NCI-H1092 treated with DMSO at 0.1 percent for 48 hours (cell line): ENCODE measurements at regions not wholly inside any gene's neighbourhood (a gene's known extent, or its start where the extent isn't known, plus 50 kb on each side); places are given as distances from the start of the nearest gene placed in this dataset.

Experiments
- DNase-seq: peaks from one replicate; lab custom pipeline; 2025; lab: John Stamatoyannopoulos, UW

- no peak for DNase-seq
Measured at GRCh38 chr11:45518141-45518832, 147.1 kb downstream of the CHST1 start.

- no peak for DNase-seq
Measured at GRCh38 chr11:45517171-45517770, 148.2 kb downstream of the CHST1 start.

- DNase-seq: no peak
Measured at GRCh38 chr11:45513821-45514340, 151.5 kb downstream of the CHST1 start.

GRCh38 chr11:45512471-45513148, 152.8 kb downstream of the CHST1 start:
- peak; percentile 56 for DNase-seq

GRCh38 chr11:45511566-45511965, 153.9 kb downstream of the CHST1 start:
- DNase-seq: no peak

GRCh38 chr11:45507916-45508315, 157.5 kb downstream of the CHST1 start:
- no peak for DNase-seq

GRCh38 chr11:45503311-45503710, 162.1 kb downstream of the CHST1 start:
- DNase-seq: no peak

GRCh38 chr11:45502226-45502545, 163.2 kb downstream of the CHST1 start:
- DNase-seq: no peak

- DNase-seq: no peak
Measured at GRCh38 chr11:45501392-45502225, 163.8 kb downstream of the CHST1 start.

GRCh38 chr11:45500451-45500850, 165.0 kb downstream of the CHST1 start:
- no peak for DNase-seq

- no peak for DNase-seq
Measured at GRCh38 chr11:45494738-45495137, 170.7 kb downstream of the CHST1 start.

- DNase-seq: peak; percentile 80
Measured at GRCh38 chr11:45489281-45489905, 176.0 kb downstream of the CHST1 start.

- no peak for DNase-seq
Measured at GRCh38 chr11:45486461-45486860, 179.0 kb downstream of the CHST1 start.

GRCh38 chr11:45485070-45485707, 180.2 kb downstream of the CHST1 start:
- no peak for DNase-seq

- DNase-seq: no peak
Measured at GRCh38 chr11:45484326-45484883, 181.0 kb downstream of the CHST1 start.

GRCh38 chr11:45483416-45483815, 182.0 kb downstream of the CHST1 start:
- DNase-seq: no peak

- no peak for DNase-seq
Measured at GRCh38 chr11:45482331-45482730, 183.1 kb downstream of the CHST1 start.

- no peak for DNase-seq
Measured at GRCh38 chr11:45481026-45481425, 184.4 kb downstream of the CHST1 start.

- no peak for DNase-seq
Measured at GRCh38 chr11:45477588-45477987, 187.8 kb downstream of the CHST1 start.

GRCh38 chr11:45476126-45476525, 189.3 kb downstream of the CHST1 start:
- no peak for DNase-seq

GRCh38 chr11:45475173-45475572, 189.0 kb upstream of the SYT13 start:
- no peak for DNase-seq
